MM.1S (cell line): ENCODE measurements at regions not wholly inside any gene's neighbourhood (a gene's known extent, or its start where the extent isn't known, plus 50 kb on each side); places are given as distances from the start of the nearest gene placed in this dataset.

ENCODE experiments used
- DNase-seq: peaks from one replicate; pipeline ENCODE4 v3.0.0-alpha.2; 2015
- H2AFZ ChIP-seq: fragments of 300-600 bp; sonication (generic); 2 replicates; pipeline ENCODE4 v1.6.0; 2016; ENCODE audit warnings: antibody characterized with exemption, low read length
- H3F3A ChIP-seq: fragments of 300-600 bp; sonication (generic); 2 replicates; pipeline ENCODE4 v1.6.1; 2016; ENCODE audit warnings: mild to moderate bottlenecking, antibody characterized with exemption, low read length, moderate library complexity, mixed read lengths; ENCODE audit not compliant: insufficient read depth
- H3K27ac ChIP-seq: fragments of 300-600 bp; sonication (generic); 2 replicates; pipeline ENCODE4 v1.5.1; 2016; ENCODE audit warnings: mild to moderate bottlenecking, low read length
- H3K27me3 ChIP-seq: fragments of 300-600 bp; sonication (generic); replicated peaks from 2 replicates; pipeline ENCODE4 v1.6.0; 2016; ENCODE audit warnings: low read length; ENCODE audit not compliant: insufficient read depth
- H3K36me3 ChIP-seq: fragments of 300-600 bp; sonication (generic); replicated peaks from 2 replicates; pipeline ENCODE4 v1.6.1; 2016; ENCODE audit warnings: mild to moderate bottlenecking, low read length, mixed read lengths; ENCODE audit not compliant: insufficient read depth
- H3K4me1 ChIP-seq: fragments of 300-600 bp; sonication (generic); 2 replicates; pipeline ENCODE4 v1.6.1; 2016; ENCODE audit warnings: low read length, mixed read lengths
- H3K4me2 ChIP-seq: fragments of 300-600 bp; sonication (generic); 2 replicates; pipeline ENCODE4 v1.6.0; 2016; ENCODE audit warnings: low read depth, low read length
- H3K4me3 ChIP-seq: fragments of 300-600 bp; sonication (generic); 2 replicates; pipeline ENCODE4 v1.5.1; 2016; ENCODE audit warnings: low read length, mixed read lengths
- H3K79me2 ChIP-seq: fragments of 300-600 bp; sonication (generic); 2 replicates; pipeline ENCODE4 v1.6.1; 2016; ENCODE audit warnings: mixed run types, low read length, mixed read lengths
- H3K9ac ChIP-seq: fragments of 300-600 bp; sonication (generic); 2 replicates; pipeline ENCODE4 v1.6.1; 2016; ENCODE audit warnings: low read length, mixed read lengths
- H3K9me2 ChIP-seq: fragments of 300-600 bp; sonication (generic); replicated peaks from 2 replicates; pipeline ENCODE4 v1.6.1; 2016; ENCODE audit warnings: mild to moderate bottlenecking, low read length, mixed read lengths; ENCODE audit not compliant: insufficient read depth
- H3K9me3 ChIP-seq: fragments of 300-600 bp; sonication (generic); replicated peaks from 2 replicates; pipeline ENCODE4 v1.6.1; 2016; ENCODE audit warnings: mild to moderate bottlenecking, low read length, mixed read lengths; ENCODE audit not compliant: insufficient read depth
- H4K20me1 ChIP-seq: fragments of 300-600 bp; sonication (generic); 2 replicates; pipeline ENCODE4 v1.6.1; 2016; ENCODE audit warnings: mild to moderate bottlenecking, low read length, moderate library complexity, mixed read lengths; ENCODE audit not compliant: insufficient read depth
- CTCF ChIP-seq: fragments of 300-600 bp; sonication (generic); IDR thresholded peaks from 2 replicates; pipeline ENCODE4 v1.5.1; 2016; ENCODE audit warnings: antibody characterized with exemption, low read length, mixed read lengths
- EZH2 ChIP-seq: fragments of 300-600 bp; sonication (generic); optimal IDR thresholded peaks from 2 replicates; pipeline ENCODE3; 2017; ENCODE audit warnings: low read depth, mild to moderate bottlenecking, antibody characterized with exemption, low read length, mixed read lengths
- EZH2phosphoT487 ChIP-seq: fragments of 300-600 bp; sonication (generic); IDR thresholded peaks from 2 replicates; pipeline ENCODE4 v1.6.1; 2018; ENCODE audit warnings: antibody characterized with exemption, low read length

- no peak overlapping the region for H3K9ac ChIP-seq
- H3K4me1 ChIP-seq: no peaks in the 10 kb centered on the region
- H3K27ac ChIP-seq: no peak overlapping the region
- H3K4me2 ChIP-seq: no peak overlapping the region
- H3K9me2 ChIP-seq: no peaks in the 10 kb centered on the region
- no peak overlapping the region for H2AFZ ChIP-seq
- no peaks in the 10 kb centered on the region for H3K79me2 ChIP-seq
- no peaks in the 10 kb centered on the region for H3K9me3 ChIP-seq
- TF ChIP-seq CTCF: no peak
- TF ChIP-seq EZH2: no peak
- no peak for TF ChIP-seq EZH2phosphoT487
- no peaks in the 10 kb centered on the region for H3K27me3 ChIP-seq
- DNase-seq: no peak
- H3K36me3 ChIP-seq: no peaks in the 10 kb centered on the region
- no peak overlapping the region for H3K4me3 ChIP-seq
- no peaks in the 10 kb centered on the region for H3F3A ChIP-seq
- no peaks in the 10 kb centered on the region for H4K20me1 ChIP-seq
Measured at GRCh38 chr16:48098472-48098871, 57.3 kb downstream of the ABCC12 start.

GRCh38 chr16:48091117-48091516 is 64.7 kb downstream of the ABCC12 start:
- no peaks in the 10 kb centered on the region for H3K9me2 ChIP-seq
- no peaks in the 10 kb centered on the region for H3K27me3 ChIP-seq
- no peak for DNase-seq
- H3K4me1 ChIP-seq: no peaks in the 10 kb centered on the region
- no peak overlapping the region for H3K27ac ChIP-seq
- H3K4me2 ChIP-seq: no peak overlapping the region
- TF ChIP-seq EZH2phosphoT487 (no peak), EZH2 (no peak), CTCF (no peak)
- no peak overlapping the region for H3K9ac ChIP-seq
- no peaks in the 10 kb centered on the region for H3K79me2 ChIP-seq
- H2AFZ ChIP-seq: no peak overlapping the region
- H3K4me3 ChIP-seq: no peak overlapping the region
- H3K36me3 ChIP-seq: no peaks in the 10 kb centered on the region
- no peaks in the 10 kb centered on the region for H3F3A ChIP-seq
- H4K20me1 ChIP-seq: no peaks in the 10 kb centered on the region
- H3K9me3 ChIP-seq: no peaks in the 10 kb centered on the region

GRCh38 chr16:48089053-48089792 is 66.6 kb downstream of the ABCC12 start:
- no peaks in the 10 kb centered on the region for H3K79me2 ChIP-seq
- H3K27ac ChIP-seq: no peak overlapping the region
- no peak overlapping the region for H3K4me3 ChIP-seq
- DNase-seq: no peak
- no peaks in the 10 kb centered on the region for H3K9me2 ChIP-seq
- H3K27me3 ChIP-seq: no peaks in the 10 kb centered on the region
- H3F3A ChIP-seq: no peaks in the 10 kb centered on the region
- H3K9me3 ChIP-seq: no peaks in the 10 kb centered on the region
- H3K4me2 ChIP-seq: no peak overlapping the region
- TF ChIP-seq CTCF: no peak
- TF ChIP-seq EZH2phosphoT487: no peak
- no peak for TF ChIP-seq EZH2
- H3K4me1 ChIP-seq: no peaks in the 10 kb centered on the region
- H3K9ac ChIP-seq: no peak overlapping the region
- H4K20me1 ChIP-seq: no peaks in the 10 kb centered on the region
- H2AFZ ChIP-seq: no peak overlapping the region
- no peaks in the 10 kb centered on the region for H3K36me3 ChIP-seq
